Stimulated activated CD4-positive, alpha-beta T cell treated with anti-CD3 and anti-CD28 coated beads, Interleukin-4, amount 100 ng/mL, for 48 hours (primary cell): ENCODE measurements at regions not wholly inside any gene's neighbourhood (a gene's known extent, or its start where the extent isn't known, plus 50 kb on each side); places are given as distances from the start of the nearest gene placed in this dataset.

Source experiments
- DNase-seq, 2 donors: peaks; one replicate each; pipeline ENCODE4 v3.0.0-alpha.2; 2020; ENCODE audit warnings: low read depth in 2 of 2

DNA sequence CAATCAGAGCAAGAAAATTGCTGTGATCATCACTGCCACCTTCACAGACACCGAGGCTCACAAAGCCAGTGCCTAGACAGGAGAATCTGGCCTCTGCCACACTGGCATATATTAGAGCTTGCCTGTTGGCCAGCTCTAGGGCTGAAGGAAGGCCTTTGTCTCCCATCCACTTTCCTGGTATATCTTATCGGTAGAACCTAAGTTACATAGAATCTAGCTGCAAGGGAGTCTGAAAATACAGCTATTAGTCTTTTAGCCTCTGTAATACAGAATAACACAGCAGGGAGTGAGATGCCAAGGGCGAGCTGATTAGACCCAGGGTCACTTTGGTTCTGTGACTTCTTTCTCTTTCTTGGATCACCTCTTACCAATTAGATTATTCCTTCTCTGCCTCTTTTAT, 154.9 kb upstream of the KL start:
- no peak for DNase-seq

DNA sequence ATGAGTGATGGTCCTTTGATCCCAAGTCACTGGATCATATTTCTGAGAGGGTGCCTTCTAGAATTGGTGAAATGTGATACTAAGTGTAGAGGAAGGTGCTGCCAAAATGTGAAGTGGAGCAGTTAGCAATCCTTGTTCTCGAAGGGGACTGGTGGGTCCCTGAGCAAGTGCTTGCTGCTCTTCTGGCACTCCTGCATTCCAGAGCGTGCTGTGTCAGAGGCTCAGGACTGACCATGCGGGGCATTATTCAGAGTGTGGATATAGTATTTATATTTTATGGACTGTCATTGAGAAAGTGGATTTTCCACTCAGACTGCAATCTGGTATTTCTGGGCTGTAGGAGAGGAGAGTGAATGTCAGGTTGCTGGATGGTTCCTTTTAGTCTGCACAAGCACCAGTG, 152.6 kb upstream of the KL start:
- DNase-seq = no peak

DNA sequence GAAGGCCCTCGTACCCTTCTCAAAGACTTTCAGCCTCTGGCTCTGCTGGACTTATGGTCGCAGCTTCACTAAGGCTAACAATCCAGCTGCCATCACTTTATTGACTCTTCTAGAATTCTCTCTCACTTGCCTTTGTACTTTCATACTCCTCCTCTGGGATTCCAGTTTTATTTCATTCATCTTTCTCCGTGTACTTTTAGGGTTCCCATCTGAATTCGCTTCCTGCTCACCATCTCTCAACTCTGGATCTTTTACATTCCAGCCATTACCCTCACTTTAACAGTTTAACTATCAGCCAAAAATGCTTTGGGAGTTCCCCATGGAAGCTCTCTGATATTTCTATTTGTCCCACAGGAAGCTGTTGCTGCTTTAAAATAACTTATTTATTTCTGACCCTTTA, 149.3 kb upstream of the KL start:
- no peak for DNase-seq

DNA sequence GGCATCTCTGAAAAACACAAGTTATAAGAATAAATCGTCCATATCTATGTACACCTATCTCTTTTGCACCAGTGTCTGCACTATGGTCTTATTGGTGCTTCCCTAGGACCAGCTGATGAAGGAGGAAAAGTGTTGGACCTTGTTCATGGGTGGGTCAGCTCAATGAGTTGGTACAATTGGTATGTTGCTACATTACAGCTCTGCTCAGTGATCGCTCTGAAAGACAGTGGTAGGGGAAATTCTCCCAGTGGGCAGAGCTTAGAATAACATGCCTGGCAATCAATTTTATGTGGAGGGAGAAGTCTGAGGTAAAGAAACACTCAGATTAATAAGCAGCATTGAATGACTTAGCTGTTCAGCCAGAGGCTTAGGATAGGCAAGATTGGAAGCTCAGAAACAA, 138.7 kb upstream of the KL start:
- DNase-seq = no peak

DNA sequence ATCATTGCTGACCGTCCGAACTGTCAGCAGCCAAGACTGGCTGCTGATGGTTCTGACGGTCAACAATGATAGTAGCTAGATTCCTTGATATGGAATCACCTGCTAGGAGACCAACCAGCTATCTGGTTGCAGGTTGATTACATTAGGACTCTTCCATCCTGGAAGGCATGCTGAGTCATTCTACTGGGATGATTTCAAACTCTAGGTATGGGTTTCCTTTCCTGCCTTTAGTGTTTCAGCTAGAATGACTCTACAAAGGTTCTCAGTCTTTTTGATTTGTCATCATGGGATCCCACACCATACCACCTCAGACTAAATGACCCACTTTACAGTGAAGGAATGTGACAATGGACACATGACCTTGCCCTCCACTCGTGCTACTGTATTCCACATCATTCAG, 138.1 kb upstream of the KL start:
- DNase-seq = no peak

DNA sequence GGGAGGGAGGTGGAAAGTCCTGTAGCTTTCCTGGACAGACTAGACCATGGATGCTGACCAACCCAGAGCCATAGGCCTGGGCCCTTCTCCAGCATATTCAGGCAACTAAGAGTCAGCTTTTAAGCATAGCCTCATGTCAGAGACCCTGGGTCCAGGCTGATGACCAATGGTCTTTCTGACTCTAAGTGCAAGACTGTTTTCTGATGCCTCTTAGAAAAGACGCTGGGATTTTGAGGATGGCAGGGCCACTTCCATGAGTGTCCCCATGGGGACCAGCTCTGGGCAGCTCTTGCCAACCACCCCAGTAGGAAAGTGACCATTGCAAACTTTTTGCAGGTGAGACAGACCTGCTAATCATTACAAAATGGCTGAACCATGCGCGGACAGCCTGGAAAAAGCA, 135.6 kb upstream of the KL start:
- no peak for DNase-seq

DNA sequence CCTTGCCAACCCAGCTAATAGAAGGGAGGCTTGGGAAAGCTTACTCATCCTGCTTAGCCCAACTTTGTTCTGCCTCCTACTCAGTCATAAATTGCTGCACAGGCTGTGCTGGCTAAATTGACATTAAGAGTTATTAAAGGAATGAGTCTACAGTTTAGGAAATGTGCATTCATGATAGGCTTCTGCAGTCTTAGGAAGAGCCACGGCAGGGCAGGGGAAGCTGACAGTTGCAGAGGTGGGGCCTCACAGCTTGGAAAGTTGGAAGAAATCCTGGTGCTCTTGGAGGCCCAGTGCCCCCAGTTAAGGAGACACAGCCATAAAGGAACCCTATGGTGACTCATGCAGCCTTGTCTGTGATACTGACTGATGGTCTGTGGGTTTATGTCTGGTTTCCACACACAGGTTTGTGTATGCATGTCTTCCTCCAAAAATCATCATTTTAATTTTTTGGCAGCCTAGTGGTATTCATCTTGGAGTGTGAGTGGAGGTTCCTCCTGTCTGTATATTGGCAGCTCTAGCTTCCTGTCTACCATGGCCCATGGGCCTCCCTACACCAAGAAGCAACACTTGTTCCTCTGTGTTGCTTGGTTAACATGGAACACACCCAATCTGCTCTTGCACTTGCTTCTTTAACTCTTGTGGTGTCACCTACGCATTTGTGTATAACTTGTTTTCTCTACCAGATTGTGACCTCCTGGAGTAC, 135.0 kb upstream of the KL start:
- DNase-seq = no peak

DNA sequence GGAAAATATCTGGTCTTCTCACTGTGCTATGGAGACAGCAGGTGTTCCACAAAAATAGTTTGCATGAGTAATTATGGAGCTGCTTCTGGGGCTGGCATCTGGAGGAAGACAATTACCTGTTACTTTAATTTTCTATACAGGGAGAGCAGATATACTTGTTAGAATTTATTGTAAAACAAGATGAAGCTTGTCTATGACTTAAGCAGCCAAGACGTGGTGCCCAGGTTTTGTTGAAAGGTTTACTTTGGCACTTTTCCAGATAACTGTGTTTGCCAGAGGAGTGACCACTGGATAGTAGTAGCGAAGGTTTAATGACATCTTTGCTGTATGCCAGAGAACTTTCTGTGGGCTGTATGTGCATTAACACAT, 134.5 kb upstream of the KL start:
- DNase-seq = no peak

DNA sequence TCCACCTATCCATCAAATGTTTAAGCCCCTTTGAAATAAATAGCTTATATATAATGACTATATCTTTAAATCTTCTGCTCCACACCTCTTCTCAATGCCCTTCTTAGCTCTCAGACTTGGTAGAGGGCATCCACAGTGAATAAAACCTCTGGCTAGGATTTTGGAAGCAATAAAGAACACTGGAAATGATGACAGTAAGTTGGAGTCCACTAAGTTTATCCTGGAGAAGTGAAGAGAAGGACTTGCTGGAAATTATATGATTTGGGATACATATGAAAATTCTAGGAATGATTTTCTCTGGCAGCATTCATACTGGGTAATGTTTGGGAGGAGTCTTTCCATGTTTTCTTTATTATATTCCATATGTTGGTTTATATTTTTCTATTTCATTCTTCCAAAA, 133.5 kb upstream of the KL start:
- no peak for DNase-seq

DNA sequence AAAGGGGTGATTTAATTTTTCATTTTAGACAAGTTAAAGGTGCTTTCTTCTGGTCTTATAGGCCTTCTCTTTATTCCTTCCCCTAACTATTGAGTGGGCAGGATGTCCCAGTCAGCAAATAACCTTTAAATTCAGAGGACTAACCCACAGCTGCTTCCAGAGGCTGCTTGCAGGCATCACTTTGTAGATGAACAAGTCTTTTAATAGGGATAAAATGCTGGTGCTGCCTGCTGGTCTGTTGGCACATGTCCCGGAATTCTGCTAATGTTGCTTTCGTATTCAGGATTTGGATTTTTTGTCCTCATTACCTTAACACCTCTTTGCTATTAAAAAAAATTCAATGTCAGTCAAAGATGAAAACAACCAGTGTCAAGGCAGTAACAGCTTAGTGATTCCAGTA, 132.7 kb upstream of the KL start:
- DNase-seq = no peak

DNA sequence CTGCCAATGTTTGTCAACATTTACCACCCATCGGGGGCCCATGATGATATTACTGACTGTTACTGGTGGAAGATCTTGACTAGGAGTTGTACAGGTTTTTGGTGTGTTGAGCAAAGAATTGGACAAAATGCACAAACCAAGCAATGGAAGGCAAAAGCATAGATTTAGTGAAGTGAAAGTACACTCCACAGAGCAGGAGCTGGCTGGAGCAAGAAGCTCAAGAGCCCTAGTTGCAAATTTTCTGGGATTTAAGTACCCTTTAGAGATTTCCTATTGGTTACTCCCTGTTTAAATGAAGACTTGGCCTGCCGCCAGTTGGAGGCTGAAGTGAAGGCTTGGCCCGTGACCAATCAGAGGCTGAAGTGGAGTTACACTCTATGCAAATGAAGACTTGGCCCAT, 128.6 kb upstream of the KL start:
- no peak for DNase-seq

DNA sequence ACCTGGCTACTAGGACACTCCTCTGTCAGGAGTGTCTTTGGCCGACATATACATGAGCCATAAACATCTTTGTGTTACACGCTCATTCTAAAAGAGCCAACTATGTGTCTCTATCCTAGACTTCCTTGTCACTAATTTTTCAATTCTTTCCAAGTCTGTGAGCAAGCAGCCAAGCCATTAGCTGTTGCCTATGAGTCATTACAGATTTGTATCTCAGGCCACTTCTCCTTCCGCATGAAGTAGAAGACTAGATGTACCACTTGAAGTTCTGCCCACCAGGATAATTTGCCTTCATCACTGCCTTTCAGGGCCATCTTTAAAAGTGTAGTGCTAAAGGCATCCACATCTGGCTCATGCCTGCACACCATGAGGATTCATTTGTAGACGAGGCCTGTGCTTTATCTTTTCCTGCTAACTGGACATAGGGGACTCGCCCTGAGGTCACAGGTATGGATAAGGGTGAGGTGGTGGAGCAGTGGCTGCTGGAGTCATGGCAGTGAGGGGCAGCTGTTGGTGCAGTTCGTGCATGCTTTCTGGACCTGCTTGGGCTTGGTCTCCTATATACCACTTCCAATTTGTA, 126.1 kb upstream of the KL start:
- no peak for DNase-seq

DNA sequence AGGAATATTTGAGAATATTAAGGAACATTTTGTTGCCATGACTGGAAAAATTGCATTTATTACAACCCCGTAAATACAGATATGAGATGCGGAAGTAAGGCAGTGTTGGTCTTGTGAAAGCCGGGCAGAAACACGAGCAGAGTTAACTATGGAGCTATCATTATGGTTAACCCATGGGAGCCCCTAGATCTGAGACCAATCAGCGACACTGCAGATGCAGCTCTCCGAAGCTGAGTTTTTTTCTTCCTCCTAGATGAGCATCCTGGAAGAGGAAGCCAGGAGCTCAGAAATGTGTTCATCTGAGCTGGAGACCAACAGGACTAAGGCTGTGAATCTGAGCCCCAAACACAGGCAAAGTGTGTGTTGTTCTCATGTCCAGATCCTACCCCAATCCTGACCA, 123.0 kb upstream of the KL start:
- no peak for DNase-seq

DNA sequence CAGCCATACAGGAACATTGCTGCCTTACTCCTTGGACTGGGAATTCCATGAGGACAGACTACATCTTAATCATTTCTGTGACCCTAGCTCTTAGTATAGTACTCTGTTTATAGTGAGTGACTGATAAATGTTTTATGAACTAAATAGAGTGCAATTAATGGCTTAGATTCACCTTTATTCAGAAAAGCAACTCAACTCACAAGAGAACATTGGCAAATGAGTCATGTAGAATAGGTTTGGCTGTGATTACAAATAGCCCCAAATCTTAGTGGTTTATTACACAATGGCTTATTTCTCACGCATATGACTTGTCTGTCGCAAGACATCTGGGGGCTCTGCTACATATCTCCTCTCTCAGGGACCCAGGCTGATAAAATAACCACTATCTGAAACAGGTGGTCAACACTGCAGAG, 121.6 kb upstream of the KL start:
- DNase-seq = no peak

DNA sequence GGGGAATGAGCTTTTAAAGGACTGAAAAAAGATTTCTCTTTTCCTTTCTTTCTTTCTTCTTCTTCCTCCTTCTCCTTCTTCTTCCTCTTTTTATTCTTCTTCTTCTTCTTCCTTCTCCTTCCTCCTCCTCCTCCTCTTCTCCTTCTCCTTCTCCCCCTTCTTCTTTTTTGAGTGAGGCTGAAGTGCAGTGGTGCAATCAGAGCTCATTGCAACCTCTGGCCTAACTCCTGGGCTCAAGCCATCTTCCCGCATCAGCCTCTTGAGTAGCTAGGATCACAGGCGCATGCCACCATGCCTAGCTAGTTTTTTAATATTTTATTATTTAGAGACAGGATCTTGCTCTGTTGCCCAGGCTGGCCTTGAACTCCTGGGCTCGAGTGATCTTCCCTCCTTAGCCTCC, 120.9 kb upstream of the KL start:
- no peak for DNase-seq

DNA sequence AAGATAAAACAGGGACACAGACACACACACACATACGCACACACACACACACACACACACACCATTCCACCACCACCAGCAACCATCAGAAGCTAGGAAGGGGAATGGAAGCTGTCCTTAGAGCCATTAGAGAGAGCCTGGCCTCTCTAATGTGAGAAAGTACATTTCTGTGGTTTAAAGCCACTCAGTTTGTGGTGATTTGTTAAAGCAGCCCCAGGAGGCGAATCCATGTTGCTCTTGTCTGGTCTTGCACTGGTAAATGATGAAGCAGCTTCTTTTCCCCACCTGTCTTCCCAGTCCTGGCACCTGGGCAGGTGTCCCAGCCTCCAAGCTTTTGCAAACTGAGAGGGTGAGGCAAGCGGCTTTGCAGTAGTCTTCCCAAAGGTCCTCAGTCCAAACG, 118.9 kb upstream of the KL start:
- no peak for DNase-seq

DNA sequence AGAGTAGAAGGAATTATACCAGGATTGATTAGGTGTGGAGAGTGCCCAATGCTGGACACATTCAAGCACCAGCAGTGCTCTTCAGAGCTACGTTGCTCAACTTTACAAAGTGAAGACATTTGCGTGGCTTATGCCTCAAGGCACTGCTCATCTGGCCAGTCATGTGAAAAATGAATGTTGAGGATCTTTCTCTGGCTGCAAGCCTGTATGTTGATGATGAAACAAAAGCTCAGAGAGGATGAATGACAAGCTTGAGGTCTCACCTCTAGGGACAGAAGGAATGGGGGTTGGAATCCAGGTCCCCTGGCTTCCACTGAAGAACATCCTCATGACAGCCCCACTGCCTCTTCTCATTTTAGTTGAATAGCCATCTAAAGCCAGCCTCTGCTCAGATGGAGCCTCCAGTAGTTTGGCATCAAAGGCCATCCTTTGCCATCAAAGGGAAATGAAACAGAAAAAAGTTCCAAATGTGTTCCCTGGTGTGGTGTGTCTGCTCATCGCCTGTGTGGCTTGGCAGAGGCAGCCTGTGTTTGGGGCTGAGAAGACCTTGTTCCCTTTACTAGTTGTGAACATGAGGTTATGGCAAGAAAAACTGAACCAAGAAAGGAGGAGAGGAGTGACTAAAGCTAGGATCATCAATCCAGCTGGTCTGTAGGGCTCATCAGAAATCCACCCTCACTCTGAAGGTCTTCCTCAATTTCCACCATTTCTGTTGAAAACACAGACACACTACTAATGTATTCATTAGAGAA, 114.0 kb upstream of the KL start:
- DNase-seq = no peak

DNA sequence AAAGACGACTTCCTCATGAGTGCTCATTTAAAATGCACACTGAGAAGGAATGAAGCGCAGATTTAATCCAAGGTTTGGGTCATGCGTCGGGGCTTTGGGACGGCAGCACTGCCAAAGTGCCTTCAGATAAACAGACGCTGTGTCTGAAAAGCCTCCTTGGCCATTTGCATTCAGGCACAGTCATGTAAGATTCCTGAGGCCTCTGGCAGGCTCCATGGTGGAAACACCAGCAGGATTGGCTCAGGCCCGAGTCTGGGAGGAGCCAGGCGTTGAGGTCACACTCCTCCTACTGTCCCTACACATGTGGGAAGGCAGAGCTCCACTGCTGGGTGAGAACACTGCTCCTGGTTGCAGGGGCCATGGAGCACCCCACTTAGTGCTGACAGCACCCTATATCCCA, 113.3 kb upstream of the KL start:
- DNase-seq = no peak

DNA sequence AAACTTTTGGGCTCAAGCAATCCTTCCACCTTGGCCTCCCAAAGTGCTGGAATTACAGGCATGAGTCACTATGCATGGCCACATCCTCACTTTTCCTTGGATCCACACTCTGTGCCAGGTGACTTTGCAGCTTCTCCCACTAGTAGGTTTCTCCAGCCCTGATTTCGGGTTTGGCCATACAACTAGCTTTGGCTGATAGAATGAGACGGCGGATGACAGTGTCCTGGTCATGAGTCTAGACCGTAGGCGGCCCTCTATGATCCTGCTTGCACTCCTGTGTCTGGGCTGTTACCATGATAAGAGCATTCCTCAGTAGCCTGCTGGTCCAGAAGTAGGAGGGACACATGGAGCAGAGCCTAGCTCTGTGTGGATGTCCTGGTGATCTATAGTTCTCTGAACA, 112.5 kb upstream of the KL start:
- DNase-seq = no peak

DNA sequence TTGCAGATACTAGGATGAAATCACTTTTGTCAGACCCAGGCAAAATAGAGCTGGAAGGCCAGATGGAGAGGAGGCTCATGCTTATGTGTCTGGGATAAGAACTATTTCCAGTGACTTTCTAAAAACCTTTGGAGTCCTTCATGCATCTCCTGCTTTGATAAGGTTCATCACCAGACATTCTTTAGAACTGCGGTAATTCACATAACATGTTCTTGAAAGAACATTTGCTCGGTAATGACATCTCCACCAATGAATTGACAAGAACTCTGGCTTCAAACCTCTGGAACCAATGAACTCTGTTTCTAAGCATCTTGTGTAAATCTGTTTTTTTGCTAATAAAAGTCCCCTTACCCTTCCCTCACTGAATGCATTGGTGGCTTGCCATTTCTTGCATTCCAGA, 112.0 kb upstream of the KL start:
- no peak for DNase-seq

DNA sequence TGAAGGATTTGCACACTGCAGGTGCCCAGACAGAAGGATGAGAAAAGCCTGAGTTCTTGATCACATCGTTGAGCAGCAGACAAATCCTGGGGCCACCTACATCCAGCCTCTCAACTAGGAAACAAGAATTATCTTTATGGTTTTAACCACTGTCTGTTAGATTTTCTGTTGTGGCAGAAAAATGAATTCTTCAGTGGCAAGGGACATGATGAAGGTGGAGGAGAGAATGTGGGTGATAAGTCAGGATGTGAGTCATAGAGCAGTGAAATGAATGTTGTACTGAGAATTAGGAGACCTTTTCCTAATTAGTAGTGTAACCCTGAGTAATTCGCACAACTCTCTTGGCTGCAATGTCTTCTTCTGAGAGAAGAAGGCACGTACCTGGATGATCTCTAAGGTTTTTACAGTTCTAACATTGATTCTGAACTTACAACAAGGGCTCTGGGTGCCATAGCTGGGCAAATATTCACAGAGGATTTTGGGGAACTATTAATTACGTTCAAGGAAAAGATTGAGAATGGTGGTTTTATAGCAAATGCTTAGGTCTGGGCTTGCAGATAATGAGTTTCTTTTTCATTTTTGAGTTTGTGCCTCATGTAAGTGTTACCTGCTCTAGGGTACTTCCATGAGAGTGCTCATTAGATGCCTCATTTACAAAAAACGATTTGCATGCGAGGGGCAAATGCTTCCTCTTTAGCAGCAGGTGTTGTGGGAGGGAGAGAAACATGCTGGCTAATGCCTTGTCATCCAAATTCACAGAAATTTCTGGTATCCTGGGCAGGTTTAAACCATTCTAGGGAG, 111.0 kb upstream of the KL start:
- no peak for DNase-seq

DNA sequence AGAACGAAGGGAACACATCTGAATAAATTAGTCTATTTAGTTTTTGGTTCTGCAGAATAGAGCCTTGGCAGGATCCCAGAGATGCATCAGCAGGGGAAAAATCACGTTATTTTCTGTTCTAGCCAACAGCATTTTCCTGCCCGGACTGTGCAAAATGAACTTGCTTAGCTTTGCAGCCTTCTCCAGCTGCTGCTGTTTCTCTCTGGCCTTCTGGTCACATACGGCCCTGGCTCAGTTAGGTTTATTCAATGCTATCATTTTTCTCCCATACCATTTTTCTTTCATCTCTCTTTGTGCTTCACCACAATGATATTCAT, 110.4 kb upstream of the KL start:
- DNase-seq = no peak

DNA sequence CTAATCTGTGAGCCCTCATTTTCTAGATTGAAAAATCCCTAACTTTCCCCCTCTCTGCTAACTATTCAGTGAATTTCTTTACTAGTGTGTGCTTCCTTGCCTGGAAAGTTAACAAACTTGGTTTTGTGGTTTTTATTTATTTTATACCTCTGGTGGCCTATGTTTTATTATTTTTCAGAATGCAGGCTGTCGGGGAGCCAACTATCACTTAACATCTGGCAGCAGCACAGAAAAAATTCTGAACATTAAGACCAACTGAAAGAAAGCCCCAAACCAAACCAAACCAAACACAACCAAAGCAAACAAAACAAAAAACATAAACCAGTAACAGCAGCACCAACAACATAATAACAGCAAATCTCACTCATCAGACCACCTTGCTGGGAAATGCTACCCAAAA, 109.0 kb upstream of the KL start:
- no peak for DNase-seq
